Stimulated activated naive CD8-positive, alpha-beta T cell treated with anti-CD3 and anti-CD28 coated beads, Interleukin-15, Interleukin-2, amounts not matched to agents 100 ng/mL and 50 ng/mL, for 24 hours (primary cell): ENCODE measurements at regions not wholly inside any gene's neighbourhood (a gene's known extent, or its start where the extent isn't known, plus 50 kb on each side); places are given as distances from the start of the nearest gene placed in this dataset.
"Not testable (repeated sequence)": the region's sequence is repeated elsewhere in the genome, so short reads cannot be mapped to it uniquely, and the experiment has no call there.

ENCODE experiments used
- H3K27ac Mint-ChIP-seq: one replicate; pipeline ENCODE4 v1.8.0; 2021; ENCODE audit warnings: mild to moderate bottlenecking, mixed read lengths
- H3K27me3 Mint-ChIP-seq: one replicate; pipeline ENCODE4 v1.8.0; 2021; ENCODE audit warnings: mixed read lengths
- H3K36me3 Mint-ChIP-seq: one replicate; pipeline ENCODE4 v1.8.0; 2021; ENCODE audit warnings: low read depth, mixed read lengths
- H3K4me1 Mint-ChIP-seq: one replicate; pipeline ENCODE4 v1.8.0; 2021; ENCODE audit warnings: low read depth, mixed read lengths
- H3K4me3 Mint-ChIP-seq: one replicate; pipeline ENCODE4 v1.8.0; 2021; ENCODE audit warnings: mild to moderate bottlenecking, mixed read lengths
- H3K9me3 Mint-ChIP-seq: one replicate; pipeline ENCODE4 v1.8.0; 2021; ENCODE audit warnings: mixed read lengths

DNA sequence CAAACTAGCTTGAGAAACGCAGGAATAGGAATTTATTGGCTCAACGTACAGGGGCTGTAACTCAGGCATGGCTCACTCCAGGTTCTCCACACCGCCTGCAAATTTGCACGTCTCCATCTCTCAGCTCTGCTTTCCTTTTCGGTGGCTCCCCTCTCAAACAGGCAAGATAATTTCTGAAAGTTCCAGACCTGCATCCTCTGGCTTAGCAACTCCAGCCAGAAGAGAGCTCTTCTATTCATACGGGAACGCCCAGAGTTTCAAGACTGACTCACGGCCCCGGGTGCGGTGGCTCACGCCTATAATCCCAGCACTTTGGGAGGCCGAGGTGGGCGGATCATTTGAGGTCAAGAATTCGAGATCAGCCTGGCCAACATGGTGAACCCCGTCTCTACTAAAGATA, 139.7 kb upstream of the BNIP2 start:
- H3K4me1 Mint-ChIP-seq, result no peaks in the 10 kb centered on the region
- no peaks in the 10 kb centered on the region for H3K36me3 Mint-ChIP-seq
- no peak overlapping the region for H3K27ac Mint-ChIP-seq
- H3K9me3 Mint-ChIP-seq, result no peaks in the 10 kb centered on the region
- H3K4me3 Mint-ChIP-seq, result no peak overlapping the region
- no peaks in the 10 kb centered on the region for H3K27me3 Mint-ChIP-seq

DNA sequence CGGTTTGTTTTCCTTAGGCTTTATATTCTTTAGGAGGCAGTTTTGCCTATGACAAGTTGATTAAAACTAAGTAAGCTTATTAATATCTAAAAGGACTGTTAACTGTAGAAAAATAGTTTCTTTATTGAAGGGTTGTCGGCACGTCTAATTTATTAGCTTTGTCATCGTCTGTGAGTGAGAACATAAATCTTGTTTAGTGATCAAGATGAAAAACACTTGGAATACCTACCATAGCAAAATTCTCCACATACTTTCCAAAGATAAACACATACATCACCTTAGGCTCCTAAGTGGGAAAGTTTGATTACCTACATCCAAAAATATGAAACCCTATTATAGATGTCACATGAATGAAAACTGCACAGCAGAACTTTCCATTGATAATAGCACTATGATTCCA, 139.1 kb upstream of the BNIP2 start:
- Mint-ChIP-seq H3K4me1 (no peaks in the 10 kb centered on the region), H3K4me3 (no peak overlapping the region), H3K9me3 (no peaks in the 10 kb centered on the region), H3K27me3 (no peaks in the 10 kb centered on the region), H3K36me3 (no peaks in the 10 kb centered on the region), H3K27ac (no peak overlapping the region)

DNA sequence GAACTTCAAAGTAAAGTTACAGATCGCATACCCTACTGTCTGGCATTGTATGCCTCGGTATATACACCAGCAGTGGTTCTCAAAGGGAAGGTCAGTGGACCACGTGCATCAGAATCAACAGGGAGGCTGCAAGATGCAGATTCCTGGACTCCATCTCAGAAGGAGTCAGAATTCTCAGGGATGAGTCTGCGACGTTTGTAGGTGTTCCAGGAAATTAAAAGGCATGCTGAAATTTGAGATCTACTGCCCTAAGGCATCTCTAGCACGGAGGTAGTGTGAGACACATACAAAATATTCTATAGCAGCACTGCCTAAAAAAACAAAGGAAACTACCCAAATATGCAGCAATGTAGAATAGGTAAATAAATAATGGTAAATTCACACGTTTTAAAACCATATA, 136.8 kb upstream of the BNIP2 start:
- Mint-ChIP-seq H3K9me3 (no peaks in the 10 kb centered on the region), H3K36me3 (no peaks in the 10 kb centered on the region), H3K4me1 (no peaks in the 10 kb centered on the region)

DNA sequence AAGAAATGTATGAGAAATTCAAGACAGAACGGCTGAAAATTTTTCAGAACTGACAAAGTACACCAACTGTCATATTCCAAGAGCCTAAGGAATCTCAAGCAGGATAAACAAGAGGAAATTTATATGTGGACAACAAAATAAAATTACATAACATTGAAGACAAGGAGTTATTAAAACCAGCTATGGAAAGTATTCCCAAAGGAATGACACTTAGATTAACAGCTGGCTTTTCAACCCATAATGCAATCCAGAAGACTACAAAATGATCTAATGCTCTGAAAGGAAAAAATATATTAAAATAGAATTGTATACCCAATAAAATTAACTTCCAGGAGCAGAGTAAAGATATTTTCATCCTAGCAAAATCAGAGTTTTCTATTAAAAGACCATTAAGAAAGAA, 132.2 kb upstream of the BNIP2 start:
- Mint-ChIP-seq H3K27ac (no peak overlapping the region), H3K36me3 (no peaks in the 10 kb centered on the region), H3K9me3 (no peaks in the 10 kb centered on the region), H3K4me1 (peaks cover 10% of the 10 kb centered on the region), H3K27me3 (no peaks in the 10 kb centered on the region), H3K4me3 (no peak overlapping the region)

More for the DNA sequence above, 136.8 kb upstream of the BNIP2 start:
- H3K27me3 Mint-ChIP-seq, result no peaks in the 10 kb centered on the region
- H3K27ac Mint-ChIP-seq, result no peak overlapping the region
- no peak overlapping the region for H3K4me3 Mint-ChIP-seq

DNA sequence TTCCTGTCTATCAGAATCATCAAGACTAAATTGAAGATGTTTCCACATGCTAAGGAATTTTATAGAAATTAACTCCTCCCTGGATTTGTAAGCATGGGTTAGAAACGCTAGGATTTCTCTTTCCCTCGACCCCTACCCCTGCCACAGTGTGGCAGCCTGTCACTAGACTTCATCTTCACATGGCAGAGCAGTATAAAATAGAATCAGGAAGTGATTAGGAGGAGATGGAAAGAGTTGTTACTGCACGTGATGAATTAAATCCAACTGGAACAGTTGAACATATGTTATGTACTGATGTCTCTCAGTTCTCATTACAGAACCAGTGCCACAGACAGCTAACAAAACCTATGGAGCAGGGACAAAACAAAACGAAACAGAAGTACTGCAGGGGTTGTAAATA, 130.0 kb upstream of the BNIP2 start:
- Mint-ChIP-seq H3K4me1 (peaks cover 21% of the 10 kb centered on the region), H3K27ac (no peak overlapping the region), H3K4me3 (no peak overlapping the region), H3K27me3 (no peaks in the 10 kb centered on the region), H3K9me3 (no peaks in the 10 kb centered on the region), H3K36me3 (no peaks in the 10 kb centered on the region)

DNA sequence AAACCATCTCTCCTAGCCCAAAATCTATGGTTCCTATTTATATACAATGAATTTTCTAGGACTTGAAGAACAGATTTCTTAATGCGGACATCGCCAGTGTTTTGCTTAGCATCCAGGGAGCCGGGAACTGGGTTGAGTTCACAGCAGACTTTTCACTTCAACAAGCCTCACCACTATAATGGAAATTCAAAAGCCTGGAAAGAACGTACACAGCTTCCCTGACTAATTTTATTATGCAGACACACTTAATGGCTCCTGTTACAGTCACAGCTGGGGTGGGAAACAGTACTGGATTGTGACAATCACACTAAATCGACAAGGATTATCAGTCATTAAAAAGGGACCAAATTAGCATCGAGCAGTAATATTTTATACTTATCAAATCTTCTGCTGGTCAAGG, 129.2 kb upstream of the BNIP2 start:
- Mint-ChIP-seq H3K4me1 (peaks cover 25% of the 10 kb centered on the region), H3K27me3 (no peaks in the 10 kb centered on the region), H3K27ac (no peak overlapping the region), H3K4me3 (no peak overlapping the region), H3K36me3 (no peaks in the 10 kb centered on the region), H3K9me3 (no peaks in the 10 kb centered on the region)

DNA sequence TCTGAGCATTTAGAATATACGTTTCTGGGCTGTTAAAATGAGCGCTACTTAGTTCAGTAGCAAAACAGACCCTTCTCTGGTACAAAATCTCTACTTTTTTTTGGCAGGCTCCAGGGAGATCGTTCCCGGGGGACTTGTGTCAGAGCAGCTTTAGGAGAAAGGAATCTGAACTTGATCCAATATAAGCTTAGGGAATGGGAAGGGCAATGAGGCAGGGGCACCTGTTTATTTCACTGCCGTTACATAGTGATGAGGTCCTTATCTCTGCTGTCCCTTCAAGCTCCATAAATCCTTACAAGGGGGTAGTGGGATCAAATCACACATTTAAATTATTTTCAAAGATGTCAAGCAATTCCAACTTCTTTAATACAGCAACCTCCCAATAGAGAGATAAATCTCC, 128.7 kb upstream of the BNIP2 start:
- Mint-ChIP-seq H3K36me3 (no peaks in the 10 kb centered on the region), H3K27me3 (no peaks in the 10 kb centered on the region), H3K4me3 (no peak overlapping the region), H3K4me1 (peaks cover 30% of the 10 kb centered on the region), H3K9me3 (no peaks in the 10 kb centered on the region), H3K27ac (no peak overlapping the region)

DNA sequence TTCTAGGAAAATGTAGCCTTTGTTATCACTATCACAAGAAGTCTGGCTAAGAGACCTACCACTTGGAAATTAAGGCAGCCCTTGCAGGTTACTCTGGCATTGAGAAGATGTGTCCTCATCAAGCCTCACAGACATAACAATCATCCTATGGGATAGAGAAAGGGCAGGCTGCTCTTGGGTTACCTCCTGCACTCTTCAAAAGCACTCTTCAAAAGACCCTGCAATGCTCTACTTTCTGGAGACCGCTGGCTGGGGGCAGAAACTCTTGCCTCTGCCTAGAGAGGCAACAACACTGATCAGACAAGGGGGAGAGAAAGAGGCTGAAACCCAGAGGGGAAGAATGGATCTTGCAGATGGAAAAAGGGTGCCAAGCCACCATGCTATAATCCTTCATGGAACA, 127.9 kb upstream of the BNIP2 start:
- Mint-ChIP-seq H3K4me3 (no peak overlapping the region), H3K36me3 (no peaks in the 10 kb centered on the region), H3K27me3 (no peaks in the 10 kb centered on the region), H3K27ac (no peak overlapping the region), H3K9me3 (no peaks in the 10 kb centered on the region), H3K4me1 (peaks cover 31% of the 10 kb centered on the region)

DNA sequence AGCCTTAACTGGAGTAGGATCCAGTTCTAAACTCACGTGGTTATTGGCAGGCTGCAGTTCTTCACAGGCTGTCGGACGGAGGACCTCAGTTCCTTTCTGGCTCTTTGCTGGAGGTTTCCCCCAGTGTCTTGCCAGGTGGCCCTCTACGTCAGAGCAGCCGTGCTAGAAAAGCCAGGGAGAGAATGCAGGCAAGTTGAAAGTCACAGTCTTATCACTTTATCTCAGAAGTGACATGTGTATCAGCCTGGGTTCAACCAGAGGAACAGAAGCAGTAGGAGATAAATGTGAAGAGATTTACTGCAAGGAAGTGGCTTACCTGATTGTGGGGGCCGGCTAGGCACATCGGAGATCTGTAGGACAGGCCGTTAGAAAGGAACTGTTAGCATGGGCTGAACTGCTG, 125.3 kb upstream of the BNIP2 start:
- Mint-ChIP-seq H3K27ac (no peak overlapping the region), H3K9me3 (peaks cover 4% of the 10 kb centered on the region), H3K27me3 (no peaks in the 10 kb centered on the region), H3K4me1 (peaks cover 26% of the 10 kb centered on the region), H3K4me3 (no peak overlapping the region), H3K36me3 (no peaks in the 10 kb centered on the region)

DNA sequence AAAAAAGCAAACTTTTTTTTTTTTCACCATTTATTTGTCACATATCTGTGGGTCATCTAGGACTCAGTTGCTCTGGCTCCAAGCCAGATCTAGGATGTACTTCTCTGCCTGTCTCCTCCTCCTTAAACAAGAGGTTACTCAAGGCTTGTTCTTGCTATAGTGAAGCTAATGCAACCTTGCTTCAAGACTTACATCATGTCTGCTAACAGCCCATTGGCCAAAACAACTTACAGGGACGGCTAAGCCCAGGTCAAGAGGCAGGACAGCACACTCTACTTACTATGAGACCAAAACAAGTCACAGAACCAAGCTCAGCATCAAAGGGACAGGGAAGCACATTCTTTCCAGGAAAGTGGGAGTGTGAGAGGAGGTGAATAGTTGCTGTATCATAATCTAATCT, 123.8 kb upstream of the BNIP2 start:
- Mint-ChIP-seq H3K4me1 (peaks cover 21% of the 10 kb centered on the region), H3K9me3 (peaks cover 4% of the 10 kb centered on the region), H3K27me3 (no peaks in the 10 kb centered on the region), H3K27ac (no peak overlapping the region), H3K36me3 (no peaks in the 10 kb centered on the region), H3K4me3 (no peak overlapping the region)

DNA sequence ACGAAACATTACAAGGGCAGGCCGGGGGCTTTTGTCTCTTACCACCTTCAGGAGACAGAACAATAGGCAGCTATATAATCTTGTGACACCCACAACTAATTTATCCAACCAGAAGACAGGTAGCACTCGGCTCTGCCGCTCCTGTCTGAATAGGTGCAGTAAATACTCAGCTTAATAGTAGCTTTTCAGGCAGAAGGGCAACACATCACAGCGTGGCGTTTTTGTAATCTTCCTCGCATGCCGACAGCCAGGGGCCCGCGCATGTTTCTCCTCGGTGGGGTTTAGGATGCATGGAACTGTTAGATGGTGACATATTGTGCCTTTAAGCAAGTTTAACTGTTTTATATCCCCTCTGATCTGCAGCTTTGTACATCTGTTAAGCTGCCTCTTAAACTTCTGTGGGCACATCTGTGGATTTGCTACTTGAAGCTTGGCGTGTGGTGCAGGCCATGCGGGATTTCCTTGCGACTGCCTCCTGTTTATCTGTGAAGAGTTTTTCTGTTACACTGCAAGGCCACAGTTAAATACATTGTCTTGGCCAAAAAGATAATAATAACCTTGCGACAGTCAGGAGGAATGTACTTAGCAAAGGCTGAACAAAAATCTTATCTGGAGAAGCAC, 123.2 kb upstream of the BNIP2 start:
- H3K27me3 Mint-ChIP-seq, result no peaks in the 10 kb centered on the region
- peaks cover 21% of the 10 kb centered on the region for H3K4me1 Mint-ChIP-seq
- no peaks in the 10 kb centered on the region for H3K36me3 Mint-ChIP-seq
- no peak overlapping the region for H3K27ac Mint-ChIP-seq
- H3K9me3 Mint-ChIP-seq, result peaks cover 4% of the 10 kb centered on the region
- no peak overlapping the region for H3K4me3 Mint-ChIP-seq

DNA sequence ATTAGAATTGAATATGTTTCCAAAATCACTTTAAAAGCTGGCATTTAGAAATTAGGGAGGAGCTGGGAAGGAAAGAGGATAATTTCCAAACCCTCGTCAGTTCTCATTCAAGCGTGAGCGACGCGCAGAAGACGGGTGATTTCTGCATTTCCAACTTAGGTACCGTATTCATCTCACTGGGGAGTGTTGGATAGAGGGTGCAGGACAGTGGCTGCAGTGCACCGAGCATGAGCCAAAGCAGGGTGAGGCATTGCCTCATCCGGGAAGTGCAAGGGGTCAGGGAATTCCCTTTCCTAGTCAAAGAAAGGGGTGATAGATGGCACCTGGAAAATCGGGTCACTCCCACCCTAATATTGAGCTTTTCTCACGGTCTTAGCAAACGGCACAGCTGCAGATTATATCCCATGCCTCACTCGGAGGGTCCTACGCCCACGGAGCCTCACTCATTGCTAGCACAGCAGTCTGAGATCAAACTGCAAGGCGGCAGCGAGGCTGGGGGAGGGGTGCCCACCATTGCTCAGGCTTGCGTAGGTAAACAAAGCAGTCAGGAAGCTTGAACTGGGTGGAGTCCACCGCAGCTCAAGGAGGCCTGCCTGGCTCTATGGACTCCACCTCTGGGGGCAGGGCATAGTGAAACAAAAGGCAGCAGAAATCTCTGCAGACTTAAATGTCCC, 114.3 kb upstream of the BNIP2 start:
- Mint-ChIP-seq H3K4me1 (peaks cover 45% of the 10 kb centered on the region), H3K4me3 (peak overlapping the region; percentile 53)
- H3K36me3 Mint-ChIP-seq, H3K9me3 Mint-ChIP-seq, H3K27ac Mint-ChIP-seq, H3K27me3 Mint-ChIP-seq: not testable (repeated sequence)

DNA sequence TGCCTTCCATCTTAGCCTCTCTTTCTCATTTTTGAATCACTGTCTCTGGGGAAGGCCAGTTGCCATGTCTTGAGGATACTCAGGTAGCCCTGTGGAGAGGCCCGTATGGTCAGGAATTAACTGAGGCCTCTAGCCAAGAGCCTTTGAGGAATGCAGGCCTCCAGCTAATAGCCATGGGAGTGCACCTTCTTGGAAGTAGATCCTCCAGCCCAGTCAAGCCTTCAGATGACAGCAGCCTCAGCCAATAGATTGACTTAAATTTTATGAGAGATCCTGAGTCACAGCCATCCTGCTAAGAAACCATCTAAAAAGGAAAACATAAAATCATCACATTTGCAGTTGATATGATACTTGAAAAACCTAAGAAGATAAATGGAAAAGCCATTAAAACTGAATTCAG, 112.5 kb upstream of the BNIP2 start:
- Mint-ChIP-seq H3K4me1 (peaks cover 60% of the 10 kb centered on the region), H3K36me3 (no peaks in the 10 kb centered on the region), H3K9me3 (peaks cover 3% of the 10 kb centered on the region), H3K27me3 (no peaks in the 10 kb centered on the region), H3K4me3 (no peak overlapping the region), H3K27ac (peak overlapping the region; percentile 50)

DNA sequence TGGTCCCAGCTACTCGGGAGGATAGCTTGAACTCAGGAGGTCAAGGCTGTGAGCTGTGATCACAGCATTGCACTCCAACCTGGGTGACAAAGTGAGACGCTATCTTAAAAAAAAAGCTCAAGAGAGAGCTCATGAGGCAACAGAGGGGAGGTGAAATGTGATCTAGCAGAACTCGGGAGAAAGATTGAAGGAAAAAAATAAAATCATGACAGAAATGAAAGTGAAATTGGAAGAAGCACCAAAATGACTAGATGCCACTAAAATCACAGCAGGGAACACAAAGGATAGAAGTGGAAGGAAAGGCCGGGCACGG, 109.4 kb upstream of the BNIP2 start:
- H3K27ac Mint-ChIP-seq, result peak overlapping the region; percentile 75
- H3K4me3 Mint-ChIP-seq, result peak overlapping the region; percentile 9
- no peaks in the 10 kb centered on the region for H3K36me3 Mint-ChIP-seq
- H3K9me3 Mint-ChIP-seq, result no peaks in the 10 kb centered on the region
- H3K4me1 Mint-ChIP-seq, result peaks cover 65% of the 10 kb centered on the region
- no peaks in the 10 kb centered on the region for H3K27me3 Mint-ChIP-seq

DNA sequence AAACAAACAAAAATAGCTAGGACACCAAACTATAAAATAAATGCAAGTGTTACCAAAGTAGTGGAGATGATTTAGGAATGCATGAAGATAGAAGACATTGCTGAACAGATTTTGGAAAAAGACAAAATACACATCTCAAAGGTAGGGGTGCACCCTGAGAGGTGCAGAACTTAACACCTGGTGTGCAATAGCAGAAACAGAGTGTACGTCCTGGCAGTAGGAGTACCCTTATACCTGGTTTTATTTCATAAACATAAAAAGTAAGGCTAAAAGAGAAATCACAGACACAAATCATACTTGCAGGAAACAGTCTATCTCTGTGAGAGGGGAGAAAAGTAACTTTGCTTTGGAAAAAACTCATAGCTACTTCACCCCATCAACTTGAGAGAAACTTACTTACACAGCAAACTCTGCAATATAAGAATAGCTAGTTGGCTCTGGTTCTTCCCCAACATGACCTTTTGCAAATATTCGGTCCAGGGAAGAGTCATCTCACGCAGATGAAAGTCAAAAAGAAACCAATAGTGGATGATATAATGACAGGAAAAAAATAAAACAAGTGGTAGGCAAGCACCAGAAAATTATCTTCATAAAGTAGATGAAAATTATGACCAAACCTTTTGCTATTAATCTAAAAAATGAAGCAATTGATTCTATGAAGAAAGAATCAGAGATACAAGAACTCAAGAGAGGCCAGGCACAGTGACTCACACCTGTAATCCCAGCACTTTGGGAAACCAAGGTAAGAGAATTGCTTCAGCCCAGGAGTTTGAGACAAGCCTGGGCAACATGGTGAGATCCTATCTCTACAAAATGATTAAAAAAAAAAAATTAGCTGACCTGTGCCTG, 108.9 kb upstream of the BNIP2 start:
- H3K36me3 Mint-ChIP-seq, result no peaks in the 10 kb centered on the region
- no peaks in the 10 kb centered on the region for H3K9me3 Mint-ChIP-seq
- H3K4me1 Mint-ChIP-seq, result peaks cover 65% of the 10 kb centered on the region
- H3K27me3 Mint-ChIP-seq, result no peaks in the 10 kb centered on the region
- peak overlapping the region; percentile 75 for H3K27ac Mint-ChIP-seq
- H3K4me3 Mint-ChIP-seq, result peak overlapping the region; percentile 9
